ENCODE measurements at regions not wholly inside any gene's neighbourhood (a gene's known extent, or its start where the extent isn't known, plus 50 kb on each side); places are given as distances from the start of the nearest gene placed in this dataset.
"Not testable (repeated sequence)": the region's sequence is repeated elsewhere in the genome, so short reads cannot be mapped to it uniquely, and the experiment has no call there.

GRCh38 chr17:33927732-33928133 is 327.4 kb upstream of the CCL2 start:
- Histone ChIP-seq H3K9me2 (replicated peaks; ENCODE audit: insufficient read depth, low read length) (no peaks in the 10 kb centered on the region), H3K9ac (ENCODE audit: low read length) (no peak overlapping the region), H3F3A (ENCODE audit: insufficient read depth, low read length) (no peaks in the 10 kb centered on the region), H4K20me1 (ENCODE audit: insufficient read depth, low read length) (no peaks in the 10 kb centered on the region), H3K27me3 (replicated peaks; ENCODE audit: insufficient read depth, low read length) (no peaks in the 10 kb centered on the region), H3K27ac (ENCODE audit: low read length) (no peak overlapping the region), H3K4me2 (ENCODE audit: low read depth, low read length) (no peak overlapping the region), H3K79me2 (ENCODE audit: low read length) (no peaks in the 10 kb centered on the region), H3K36me3 (replicated peaks; ENCODE audit: insufficient read depth, low read length) (no peaks in the 10 kb centered on the region), H3K4me3 (ENCODE audit: low read length) (no peak overlapping the region), H3K9me3 (replicated peaks; ENCODE audit: insufficient read depth, low read length) (no peaks in the 10 kb centered on the region), H2AFZ (ENCODE audit: low read length) (no peak overlapping the region), H3K4me1 (ENCODE audit: low read length) (no peaks in the 10 kb centered on the region)
- no peak for TF ChIP-seq EZH2 (optimal IDR thresholded peaks at IDR 0.05; ENCODE audit: low read depth, low read length)
- no peak for TF ChIP-seq EZH2phosphoT487 (IDR thresholded peaks at IDR 0.05; ENCODE audit: low read length)
- peak; percentile 48 for TF ChIP-seq CTCF (IDR thresholded peaks at IDR 0.05; ENCODE audit: low read length)
- DNase-seq: peak; percentile 9

GRCh38 chr17:33929181-33929724 is 325.8 kb upstream of the CCL2 start:
- Histone ChIP-seq H3K4me2 (ENCODE audit: low read depth, low read length) (no peak overlapping the region), H3K9me2 (replicated peaks; ENCODE audit: insufficient read depth, low read length) (no peaks in the 10 kb centered on the region), H3K4me1 (ENCODE audit: low read length) (no peaks in the 10 kb centered on the region), H3K27ac (ENCODE audit: low read length) (no peak overlapping the region), H3K27me3 (replicated peaks; ENCODE audit: insufficient read depth, low read length) (no peaks in the 10 kb centered on the region), H3K36me3 (replicated peaks; ENCODE audit: insufficient read depth, low read length) (no peaks in the 10 kb centered on the region), H3K9me3 (replicated peaks; ENCODE audit: insufficient read depth, low read length) (no peaks in the 10 kb centered on the region), H2AFZ (ENCODE audit: low read length) (no peak overlapping the region), H3K9ac (ENCODE audit: low read length) (no peak overlapping the region), H3F3A (ENCODE audit: insufficient read depth, low read length) (no peaks in the 10 kb centered on the region), H3K4me3 (ENCODE audit: low read length) (no peak overlapping the region), H4K20me1 (ENCODE audit: insufficient read depth, low read length) (no peaks in the 10 kb centered on the region), H3K79me2 (ENCODE audit: low read length) (no peaks in the 10 kb centered on the region)
- DNase-seq: no peak
- TF ChIP-seq CTCF (IDR thresholded peaks at IDR 0.05; ENCODE audit: low read length): no peak
- TF ChIP-seq EZH2phosphoT487 (IDR thresholded peaks at IDR 0.05; ENCODE audit: low read length): no peak
- TF ChIP-seq EZH2 (optimal IDR thresholded peaks at IDR 0.05; ENCODE audit: low read depth, low read length): no peak

GRCh38 chr17:33931148-33931814 is 323.8 kb upstream of the CCL2 start:
- not testable (repeated sequence) for H3K79me2 ChIP-seq (ENCODE audit: low read length); H3K4me3 ChIP-seq (ENCODE audit: low read length); H3K9me2 ChIP-seq (replicated peaks; ENCODE audit: insufficient read depth, low read length); H3K4me1 ChIP-seq (ENCODE audit: low read length); H3F3A ChIP-seq (ENCODE audit: insufficient read depth, low read length); DNase-seq; H4K20me1 ChIP-seq (ENCODE audit: insufficient read depth, low read length); H2AFZ ChIP-seq (ENCODE audit: low read length); H3K9ac ChIP-seq (ENCODE audit: low read length); H3K36me3 ChIP-seq (replicated peaks; ENCODE audit: insufficient read depth, low read length); H3K9me3 ChIP-seq (replicated peaks; ENCODE audit: insufficient read depth, low read length); H3K27ac ChIP-seq (ENCODE audit: low read length); H3K4me2 ChIP-seq (ENCODE audit: low read depth, low read length); H3K27me3 ChIP-seq (replicated peaks; ENCODE audit: insufficient read depth, low read length)

GRCh38 chr17:33932996-33933395 is 322.1 kb upstream of the CCL2 start:
- H4K20me1 ChIP-seq (ENCODE audit: insufficient read depth, low read length): no peaks in the 10 kb centered on the region
- no peaks in the 10 kb centered on the region for H3K36me3 ChIP-seq (replicated peaks; ENCODE audit: insufficient read depth, low read length)
- no peak overlapping the region for H3K4me2 ChIP-seq (ENCODE audit: low read depth, low read length)
- H3K27ac ChIP-seq (ENCODE audit: low read length): no peak overlapping the region
- H3K79me2 ChIP-seq (ENCODE audit: low read length): no peaks in the 10 kb centered on the region
- H2AFZ ChIP-seq (ENCODE audit: low read length): no peak overlapping the region
- H3K4me1 ChIP-seq (ENCODE audit: low read length): no peaks in the 10 kb centered on the region
- no peak overlapping the region for H3K9ac ChIP-seq (ENCODE audit: low read length)
- H3K9me2 ChIP-seq (replicated peaks; ENCODE audit: insufficient read depth, low read length): no peaks in the 10 kb centered on the region
- no peak overlapping the region for H3K4me3 ChIP-seq (ENCODE audit: low read length)
- no peaks in the 10 kb centered on the region for H3F3A ChIP-seq (ENCODE audit: insufficient read depth, low read length)
- no peaks in the 10 kb centered on the region for H3K9me3 ChIP-seq (replicated peaks; ENCODE audit: insufficient read depth, low read length)
- no peak for TF ChIP-seq CTCF (IDR thresholded peaks at IDR 0.05; ENCODE audit: low read length)
- no peak for TF ChIP-seq EZH2 (optimal IDR thresholded peaks at IDR 0.05; ENCODE audit: low read depth, low read length)
- no peak for TF ChIP-seq EZH2phosphoT487 (IDR thresholded peaks at IDR 0.05; ENCODE audit: low read length)
- no peak for DNase-seq
- no peaks in the 10 kb centered on the region for H3K27me3 ChIP-seq (replicated peaks; ENCODE audit: insufficient read depth, low read length)

Data from MM.1S (cell line).